Superior temporal gyrus (tissue), 1 donor: ENCODE measurements at regions not wholly inside any gene's neighbourhood (a gene's known extent, or its start where the extent isn't known, plus 50 kb on each side); places are given as distances from the start of the nearest gene placed in this dataset.

Source experiments
- DNase-seq: peaks from one replicate; pipeline ENCODE4 v3.0.0-alpha.2; 2016; ENCODE audit errors: extremely low spot score

- no peak for DNase-seq
Observed at GRCh38 chr10:55374917-55375316, 573.9 kb upstream of the PCDH15 start.

GRCh38 chr10:55374060-55374459, 573.0 kb upstream of the PCDH15 start:
- DNase-seq: no peak

- no peak for DNase-seq
Observed at GRCh38 chr10:55369670-55370420, 568.8 kb upstream of the PCDH15 start.

- DNase-seq: no peak
Observed at GRCh38 chr10:55368467-55368866, 567.4 kb upstream of the PCDH15 start.

- no peak for DNase-seq
Observed at GRCh38 chr10:55367555-55367954, 566.5 kb upstream of the PCDH15 start.

GRCh38 chr10:55358539-55358938, 557.5 kb upstream of the PCDH15 start:
- no peak for DNase-seq

GRCh38 chr10:55353414-55353813, 552.4 kb upstream of the PCDH15 start:
- no peak for DNase-seq

- DNase-seq: peak; percentile 13
Observed at GRCh38 chr10:55351431-55351830, 550.4 kb upstream of the PCDH15 start.

- DNase-seq: no peak
Observed at GRCh38 chr10:55348534-55348933, 547.5 kb upstream of the PCDH15 start.

- no peak for DNase-seq
Observed at GRCh38 chr10:55330486-55330885, 529.5 kb upstream of the PCDH15 start.

- DNase-seq: no peak
Observed at GRCh38 chr10:55329796-55330195, 528.8 kb upstream of the PCDH15 start.

- DNase-seq: no peak
Observed at GRCh38 chr10:55320187-55320700, 519.2 kb upstream of the PCDH15 start.

GRCh38 chr10:55311848-55312635, 511.0 kb upstream of the PCDH15 start:
- DNase-seq: peak; percentile 36

GRCh38 chr10:55310143-55310542, 509.1 kb upstream of the PCDH15 start:
- DNase-seq: no peak

- DNase-seq: no peak
Observed at GRCh38 chr10:55305285-55305684, 504.3 kb upstream of the PCDH15 start.

GRCh38 chr10:55287346-55287745, 486.3 kb upstream of the PCDH15 start:
- DNase-seq: no peak

GRCh38 chr10:55283031-55283430, 482.0 kb upstream of the PCDH15 start:
- DNase-seq: no peak

GRCh38 chr10:55280696-55281095, 479.7 kb upstream of the PCDH15 start:
- DNase-seq: no peak

- DNase-seq: no peak
Observed at GRCh38 chr10:55277549-55277948, 476.5 kb upstream of the PCDH15 start.

- no peak for DNase-seq
Observed at GRCh38 chr10:55274367-55274766, 473.3 kb upstream of the PCDH15 start.

- DNase-seq: peak; percentile 49
Observed at GRCh38 chr10:55273946-55274345, 472.9 kb upstream of the PCDH15 start.

- peak; percentile 20 for DNase-seq
Observed at GRCh38 chr10:55272886-55273285, 471.9 kb upstream of the PCDH15 start.

- no peak for DNase-seq
Observed at GRCh38 chr10:55266797-55267196, 465.8 kb upstream of the PCDH15 start.
